GM18498 (cell line): ENCODE measurements at regions not wholly inside any gene's neighbourhood (a gene's known extent, or its start where the extent isn't known, plus 50 kb on each side); places are given as distances from the start of the nearest gene placed in this dataset.
"Not testable (repeated sequence)": the region's sequence is repeated elsewhere in the genome, so short reads cannot be mapped to it uniquely, and the experiment has no call there.

Experiments
- ATAC-seq: cut with Tn5 transposase; IDR thresholded peaks from one replicate; pipeline ENCODE4 v1.9.1; 2021; ENCODE audit warnings: mild to moderate bottlenecking, moderate library complexity; ENCODE audit not compliant: unreplicated experiment

GRCh38 chr16:17031484-17032268, 439.1 kb downstream of the XYLT1 start:
- ATAC-seq = no peak

DNA sequence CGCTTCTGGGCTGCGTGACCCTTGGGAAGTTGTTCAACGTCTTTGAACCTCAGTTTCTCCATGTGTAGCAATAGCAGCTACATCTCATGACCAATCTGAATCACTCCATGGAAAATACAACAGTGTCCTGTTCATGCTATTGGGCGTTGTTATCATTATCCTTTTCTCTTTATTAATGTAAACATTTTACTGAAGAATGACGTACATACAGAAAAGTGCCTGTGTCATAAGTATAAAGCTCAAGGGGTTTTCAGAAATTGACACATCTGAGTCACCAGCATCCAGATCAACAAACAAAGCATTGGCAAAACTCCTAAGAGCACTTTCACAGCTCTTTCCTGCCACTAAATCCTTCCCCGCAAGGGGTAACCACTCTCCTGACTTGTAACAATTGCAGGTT, 438.4 kb downstream of the XYLT1 start:
- ATAC-seq = no peak

DNA sequence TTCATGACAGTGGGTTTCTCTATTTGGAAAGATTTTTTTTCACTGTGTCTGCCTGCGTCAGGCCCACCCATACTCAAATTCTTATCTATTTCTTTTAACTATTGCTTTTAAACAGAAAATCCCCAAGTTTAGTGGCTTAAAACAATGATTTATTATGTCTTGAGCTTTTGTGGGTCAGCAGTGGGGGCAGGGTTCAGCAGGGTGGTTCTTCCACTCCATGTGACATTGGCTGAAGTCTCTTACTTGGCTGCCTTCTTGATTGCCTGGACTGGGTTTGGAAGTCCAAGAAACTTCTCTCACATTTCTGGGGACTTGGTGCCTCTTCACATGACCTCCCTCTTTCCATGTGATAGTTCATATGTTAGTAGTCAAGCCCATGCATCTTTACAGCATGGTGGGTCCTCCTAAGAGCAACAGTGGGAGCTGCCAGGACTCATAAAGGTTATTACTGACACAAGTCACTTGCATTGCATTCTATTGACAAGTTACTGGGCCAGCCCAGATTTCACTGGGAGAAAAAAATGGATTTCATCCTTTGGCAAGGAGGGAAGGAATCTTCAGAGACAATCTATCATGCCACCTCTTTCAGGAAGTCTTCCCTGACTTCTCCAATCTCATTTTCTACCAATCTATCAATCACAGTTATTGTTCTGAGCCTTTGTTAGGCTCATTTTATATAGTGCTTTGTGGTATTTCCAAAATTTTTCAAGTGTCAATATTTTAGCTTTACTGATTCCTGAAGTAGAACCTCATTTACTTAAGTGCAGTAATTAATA, 436.1 kb downstream of the XYLT1 start:
- no peak for ATAC-seq

- ATAC-seq = no peak
Observed at GRCh38 chr16:17037499-17037898, 433.3 kb downstream of the XYLT1 start.

- ATAC-seq = no peak
Observed at GRCh38 chr16:17038415-17038814, 432.3 kb downstream of the XYLT1 start.

GRCh38 chr16:17049109-17049508, 421.7 kb downstream of the XYLT1 start:
- not testable (repeated sequence) for ATAC-seq

- no peak for ATAC-seq
Observed at GRCh38 chr16:17050468-17050867, 420.3 kb downstream of the XYLT1 start.
